ENCODE measurements at regions not wholly inside any gene's neighbourhood (a gene's known extent, or its start where the extent isn't known, plus 50 kb on each side); places are given as distances from the start of the nearest gene placed in this dataset.

DNA sequence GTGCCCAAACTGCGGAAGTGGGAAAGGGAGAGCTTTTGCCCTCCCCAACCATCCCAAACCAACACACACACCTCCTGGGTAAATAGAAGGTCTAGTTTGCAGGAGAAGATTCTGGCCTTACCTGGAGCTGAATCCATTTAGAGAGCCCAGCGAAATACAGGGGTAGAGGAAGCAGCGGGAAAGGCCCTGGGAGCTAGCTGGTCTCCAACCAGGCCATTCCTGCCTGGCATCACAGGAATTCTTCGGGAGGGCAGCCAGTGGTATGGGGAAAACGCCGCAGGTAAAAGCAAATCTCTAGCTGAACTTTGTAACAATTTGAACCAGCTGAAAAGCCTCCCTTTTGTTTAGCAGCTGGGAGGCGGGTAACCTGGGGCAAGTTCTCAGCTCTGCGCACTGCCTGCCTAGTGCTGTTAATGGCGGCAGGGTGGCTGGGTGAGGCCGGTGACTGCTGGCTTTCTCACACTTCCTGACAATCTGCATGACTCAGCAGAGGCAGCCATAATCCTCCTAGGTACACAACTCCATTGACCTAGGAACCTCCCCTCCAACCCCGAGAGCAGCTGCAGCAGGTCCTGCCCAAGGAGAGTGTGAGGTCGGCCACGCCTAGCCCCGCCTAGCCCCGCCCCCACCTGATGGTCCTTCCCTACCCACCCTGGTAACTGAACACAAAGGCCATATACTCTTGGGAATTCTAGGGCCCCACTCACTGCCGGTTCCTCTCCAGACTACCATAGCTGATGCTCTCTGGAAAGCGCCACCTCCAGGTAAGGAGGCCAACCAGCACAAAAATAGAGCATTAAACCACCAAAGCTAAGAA is 483.8 kb upstream of the REG3G start (continued):
- TF ChIP-seq, protein P1, sequence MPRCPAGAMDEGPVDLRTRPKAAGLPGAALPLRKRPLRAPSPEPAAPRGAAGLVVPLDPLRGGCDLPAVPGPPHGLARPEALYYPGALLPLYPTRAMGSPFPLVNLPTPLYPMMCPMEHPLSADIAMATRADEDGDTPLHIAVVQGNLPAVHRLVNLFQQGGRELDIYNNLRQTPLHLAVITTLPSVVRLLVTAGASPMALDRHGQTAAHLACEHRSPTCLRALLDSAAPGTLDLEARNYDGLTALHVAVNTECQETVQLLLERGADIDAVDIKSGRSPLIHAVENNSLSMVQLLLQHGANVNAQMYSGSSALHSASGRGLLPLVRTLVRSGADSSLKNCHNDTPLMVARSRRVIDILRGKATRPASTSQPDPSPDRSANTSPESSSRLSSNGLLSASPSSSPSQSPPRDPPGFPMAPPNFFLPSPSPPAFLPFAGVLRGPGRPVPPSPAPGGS (CRISPR knock-in tag; IDR thresholded peaks at IDR 0.05) = peak; percentile 56
- peak; percentile 24; the same call in 1 of the 2 replicates for TF ChIP-seq MIER2 (CRISPR knock-in tag; IDR thresholded peaks at IDR 0.05)
- peak; percentile 18; the same call in 1 of the 2 replicates for TF ChIP-seq HCFC1 (IDR thresholded peaks at IDR 0.05; ENCODE audit: low read depth, low read length)
- peak; percentile 62; the same call in 1 of the 2 replicates for TF ChIP-seq CBX5 (CRISPR knock-in tag; IDR thresholded peaks at IDR 0.05; ENCODE audit: borderline replicate concordance)
- no peak for TF ChIP-seq ZNF468 (CRISPR knock-in tag; IDR thresholded peaks at IDR 0.05)
- 0 out of 2 replicates have a peak, but pooled peaks have one; percentile 34 for TF ChIP-seq ZNF768 (CRISPR knock-in tag; IDR thresholded peaks at IDR 0.05)
- TF ChIP-seq ZFP90 (CRISPR knock-in tag; IDR thresholded peaks at IDR 0.05; ENCODE audit: borderline replicate concordance) = peak; percentile 86
- TF ChIP-seq ZKSCAN5 (CRISPR knock-in tag; IDR thresholded peaks at IDR 0.05) = 0 out of 2 replicates have a peak, but pooled peaks have one; percentile 27
- TF ChIP-seq, protein P2, sequence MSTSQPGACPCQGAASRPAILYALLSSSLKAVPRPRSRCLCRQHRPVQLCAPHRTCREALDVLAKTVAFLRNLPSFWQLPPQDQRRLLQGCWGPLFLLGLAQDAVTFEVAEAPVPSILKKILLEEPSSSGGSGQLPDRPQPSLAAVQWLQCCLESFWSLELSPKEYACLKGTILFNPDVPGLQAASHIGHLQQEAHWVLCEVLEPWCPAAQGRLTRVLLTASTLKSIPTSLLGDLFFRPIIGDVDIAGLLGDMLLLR (CRISPR knock-in tag; IDR thresholded peaks at IDR 0.05) = no peak
- TF ChIP-seq GFI1 (CRISPR knock-in tag; IDR thresholded peaks at IDR 0.05; ENCODE audit: borderline replicate concordance) = peak; percentile 53; the same call in 1 of the 2 replicates
- TF ChIP-seq PPARG (CRISPR knock-in tag; conservative IDR thresholded peaks at IDR 0.05) = peak; percentile 23
- TF ChIP-seq MTA3 (CRISPR knock-in tag; IDR thresholded peaks at IDR 0.05) = no peak
- TF ChIP-seq, protein P3, sequence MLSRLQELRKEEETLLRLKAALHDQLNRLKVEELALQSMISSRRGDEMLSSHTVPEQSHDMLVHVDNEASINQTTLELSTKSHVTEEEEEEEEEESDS (CRISPR knock-in tag; IDR thresholded peaks at IDR 0.05; ENCODE audit: borderline replicate concordance) = 0 out of 2 replicates have a peak, but pooled peaks have one; percentile 27
- no peak; the same call in 1 of the 2 replicates for TF ChIP-seq ZNF143 (CRISPR knock-in tag; IDR thresholded peaks at IDR 0.05)
- TF ChIP-seq, protein P4, sequence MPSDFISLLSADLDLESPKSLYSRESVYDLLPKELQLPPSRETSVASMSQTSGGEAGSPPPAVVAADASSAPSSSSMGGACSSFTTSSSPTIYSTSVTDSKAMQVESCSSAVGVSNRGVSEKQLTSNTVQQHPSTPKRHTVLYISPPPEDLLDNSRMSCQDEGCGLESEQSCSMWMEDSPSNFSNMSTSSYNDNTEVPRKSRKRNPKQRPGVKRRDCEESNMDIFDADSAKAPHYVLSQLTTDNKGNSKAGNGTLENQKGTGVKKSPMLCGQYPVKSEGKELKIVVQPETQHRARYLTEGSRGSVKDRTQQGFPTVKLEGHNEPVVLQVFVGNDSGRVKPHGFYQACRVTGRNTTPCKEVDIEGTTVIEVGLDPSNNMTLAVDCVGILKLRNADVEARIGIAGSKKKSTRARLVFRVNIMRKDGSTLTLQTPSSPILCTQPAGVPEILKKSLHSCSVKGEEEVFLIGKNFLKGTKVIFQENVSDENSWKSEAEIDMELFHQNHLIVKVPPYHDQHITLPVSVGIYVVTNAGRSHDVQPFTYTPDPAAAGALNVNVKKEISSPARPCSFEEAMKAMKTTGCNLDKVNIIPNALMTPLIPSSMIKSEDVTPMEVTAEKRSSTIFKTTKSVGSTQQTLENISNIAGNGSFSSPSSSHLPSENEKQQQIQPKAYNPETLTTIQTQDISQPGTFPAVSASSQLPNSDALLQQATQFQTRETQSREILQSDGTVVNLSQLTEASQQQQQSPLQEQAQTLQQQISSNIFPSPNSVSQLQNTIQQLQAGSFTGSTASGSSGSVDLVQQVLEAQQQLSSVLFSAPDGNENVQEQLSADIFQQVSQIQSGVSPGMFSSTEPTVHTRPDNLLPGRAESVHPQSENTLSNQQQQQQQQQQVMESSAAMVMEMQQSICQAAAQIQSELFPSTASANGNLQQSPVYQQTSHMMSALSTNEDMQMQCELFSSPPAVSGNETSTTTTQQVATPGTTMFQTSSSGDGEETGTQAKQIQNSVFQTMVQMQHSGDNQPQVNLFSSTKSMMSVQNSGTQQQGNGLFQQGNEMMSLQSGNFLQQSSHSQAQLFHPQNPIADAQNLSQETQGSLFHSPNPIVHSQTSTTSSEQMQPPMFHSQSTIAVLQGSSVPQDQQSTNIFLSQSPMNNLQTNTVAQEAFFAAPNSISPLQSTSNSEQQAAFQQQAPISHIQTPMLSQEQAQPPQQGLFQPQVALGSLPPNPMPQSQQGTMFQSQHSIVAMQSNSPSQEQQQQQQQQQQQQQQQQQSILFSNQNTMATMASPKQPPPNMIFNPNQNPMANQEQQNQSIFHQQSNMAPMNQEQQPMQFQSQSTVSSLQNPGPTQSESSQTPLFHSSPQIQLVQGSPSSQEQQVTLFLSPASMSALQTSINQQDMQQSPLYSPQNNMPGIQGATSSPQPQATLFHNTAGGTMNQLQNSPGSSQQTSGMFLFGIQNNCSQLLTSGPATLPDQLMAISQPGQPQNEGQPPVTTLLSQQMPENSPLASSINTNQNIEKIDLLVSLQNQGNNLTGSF (CRISPR knock-in tag; IDR thresholded peaks at IDR 0.05) = no peak; the same call in 1 of the 2 replicates
- TF ChIP-seq, protein P5, sequence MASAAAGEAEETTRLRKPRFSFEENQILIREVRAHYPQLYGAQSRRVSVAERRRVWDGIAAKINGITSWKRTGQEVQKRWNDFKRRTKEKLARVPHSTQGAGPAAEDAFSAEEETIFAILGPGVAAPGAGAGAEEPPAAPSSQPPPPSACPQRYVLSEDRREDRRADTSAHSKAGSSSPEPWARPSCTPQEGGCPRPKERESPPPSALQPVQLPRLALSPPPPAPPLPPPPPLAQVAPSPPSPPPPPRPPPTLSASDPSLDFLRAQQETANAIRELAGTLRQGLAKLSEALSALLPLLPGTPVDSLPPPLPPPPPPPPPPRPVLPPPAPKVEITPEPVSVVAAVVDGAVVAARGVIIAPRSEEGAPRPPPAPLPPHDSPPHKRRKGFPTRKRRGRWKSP (CRISPR knock-in tag; IDR thresholded peaks at IDR 0.05) = peak; percentile 84; the same call in 1 of the 2 replicates
- TF ChIP-seq FLYWCH1 (CRISPR knock-in tag; IDR thresholded peaks at IDR 0.05) = no peak
- TF ChIP-seq ZNF451 (CRISPR knock-in tag; IDR thresholded peaks at IDR 0.05) = no peak
- no peak for TF ChIP-seq ZNF720 (CRISPR knock-in tag; IDR thresholded peaks at IDR 0.05)
- TF ChIP-seq ZNF709 (CRISPR knock-in tag; IDR thresholded peaks at IDR 0.05) = no peak
- TF ChIP-seq ZFP62 (CRISPR knock-in tag; IDR thresholded peaks at IDR 0.05) = no peak

Measured in HepG2 (cell line).